GM23248 (cell line): ENCODE measurements at regions not wholly inside any gene's neighbourhood (a gene's known extent, or its start where the extent isn't known, plus 50 kb on each side); places are given as distances from the start of the nearest gene placed in this dataset.

Source experiments
- EZH2 ChIP-seq: fragments of 200-600 bp; sonication (generic); IDR thresholded peaks from 2 replicates; pipeline ENCODE4 v1.6.1; 2018; ENCODE audit warnings: antibody characterized with exemption, mild to moderate bottlenecking; ENCODE audit not compliant: insufficient read depth, poor library complexity, severe bottlenecking
- EZH2phosphoT487 ChIP-seq: fragments of 200-600 bp; sonication (generic); IDR thresholded peaks from 2 replicates; pipeline ENCODE4 v1.6.1; 2018; ENCODE audit warnings: antibody characterized with exemption, moderate library complexity, mild to moderate bottlenecking, low read depth; ENCODE audit not compliant: insufficient read depth

DNA sequence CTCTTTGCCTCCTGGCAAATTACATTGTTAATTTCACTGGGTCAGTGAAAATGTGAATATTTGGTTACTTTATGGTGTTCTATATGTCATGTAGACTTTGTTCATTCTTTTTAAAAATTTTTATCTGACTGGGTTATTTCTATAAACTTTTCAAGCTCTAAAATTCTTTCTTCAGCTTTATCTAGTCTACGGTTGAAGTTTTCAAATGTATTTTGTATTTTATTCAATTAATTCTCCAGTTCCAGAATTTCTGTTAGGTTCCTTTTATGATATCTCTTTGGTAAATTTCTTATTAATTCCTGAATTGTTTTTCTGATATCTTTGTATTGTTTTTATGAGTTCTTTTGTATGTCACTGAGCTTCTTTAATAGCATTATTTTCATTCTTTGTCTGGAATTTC is 228.1 kb downstream of the LPIN1 start:
- TF ChIP-seq EZH2phosphoT487: no peak
- no peak for TF ChIP-seq EZH2
